ENCODE measurements at regions not wholly inside any gene's neighbourhood (a gene's known extent, or its start where the extent isn't known, plus 50 kb on each side); places are given as distances from the start of the nearest gene placed in this dataset.
"Not testable (repeated sequence)": the region's sequence is repeated elsewhere in the genome, so short reads cannot be mapped to it uniquely, and the experiment has no call there.

GRCh38 chr6:43898358-43899131 is 128.5 kb downstream of the VEGFA start:
- no peak for DNase-seq

- DNase-seq: no peak
Observed at GRCh38 chr6:43897571-43898302, 127.7 kb downstream of the VEGFA start.

DNA sequence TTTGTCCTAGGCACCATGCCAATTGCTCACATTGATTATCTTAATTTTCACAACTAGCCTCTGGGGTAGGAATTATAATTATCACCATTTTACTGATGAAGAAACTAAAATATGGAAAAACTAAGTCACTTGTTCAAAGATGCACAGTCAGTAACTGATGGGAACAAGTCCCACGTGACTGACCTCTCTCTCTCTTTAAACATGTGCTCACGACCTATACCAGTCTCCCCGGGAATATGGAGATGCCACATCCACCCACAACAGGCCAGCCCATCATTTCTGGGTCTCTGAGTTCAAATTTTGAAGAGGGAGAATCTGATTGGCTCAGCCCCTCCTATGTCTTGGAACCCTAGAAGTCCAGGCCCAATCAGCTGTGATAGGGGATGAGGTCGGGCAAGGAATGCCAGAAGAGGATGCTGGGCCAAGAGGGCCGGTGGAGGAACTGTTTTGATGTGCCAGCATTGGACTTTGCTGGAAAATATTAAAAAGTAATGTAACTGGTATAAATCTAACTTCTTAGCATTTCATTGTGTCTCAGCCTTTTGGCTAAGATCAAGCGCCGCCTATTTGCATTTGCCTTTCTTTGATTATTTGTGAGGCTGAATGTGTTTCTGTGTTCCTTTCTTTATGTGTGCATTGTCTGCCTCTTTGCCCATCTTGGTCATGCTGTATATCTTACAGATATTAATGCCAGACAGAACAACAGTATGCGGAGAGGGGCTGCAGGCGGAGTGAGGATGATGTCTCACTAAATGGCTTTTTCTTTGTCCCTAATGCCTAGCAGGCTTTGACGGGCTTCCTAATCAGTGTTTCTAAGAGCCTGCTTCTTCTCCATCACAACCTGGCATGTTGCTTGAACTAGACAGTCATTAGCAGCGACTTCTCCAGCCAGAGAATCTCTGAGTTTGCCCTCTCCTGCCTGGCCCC is 126.6 kb downstream of the VEGFA start:
- DNase-seq: no peak

GRCh38 chr6:43895656-43896328 is 125.8 kb downstream of the VEGFA start:
- no peak for DNase-seq

- no peak for DNase-seq
Observed at GRCh38 chr6:43893073-43893472, 123.1 kb downstream of the VEGFA start.

DNA sequence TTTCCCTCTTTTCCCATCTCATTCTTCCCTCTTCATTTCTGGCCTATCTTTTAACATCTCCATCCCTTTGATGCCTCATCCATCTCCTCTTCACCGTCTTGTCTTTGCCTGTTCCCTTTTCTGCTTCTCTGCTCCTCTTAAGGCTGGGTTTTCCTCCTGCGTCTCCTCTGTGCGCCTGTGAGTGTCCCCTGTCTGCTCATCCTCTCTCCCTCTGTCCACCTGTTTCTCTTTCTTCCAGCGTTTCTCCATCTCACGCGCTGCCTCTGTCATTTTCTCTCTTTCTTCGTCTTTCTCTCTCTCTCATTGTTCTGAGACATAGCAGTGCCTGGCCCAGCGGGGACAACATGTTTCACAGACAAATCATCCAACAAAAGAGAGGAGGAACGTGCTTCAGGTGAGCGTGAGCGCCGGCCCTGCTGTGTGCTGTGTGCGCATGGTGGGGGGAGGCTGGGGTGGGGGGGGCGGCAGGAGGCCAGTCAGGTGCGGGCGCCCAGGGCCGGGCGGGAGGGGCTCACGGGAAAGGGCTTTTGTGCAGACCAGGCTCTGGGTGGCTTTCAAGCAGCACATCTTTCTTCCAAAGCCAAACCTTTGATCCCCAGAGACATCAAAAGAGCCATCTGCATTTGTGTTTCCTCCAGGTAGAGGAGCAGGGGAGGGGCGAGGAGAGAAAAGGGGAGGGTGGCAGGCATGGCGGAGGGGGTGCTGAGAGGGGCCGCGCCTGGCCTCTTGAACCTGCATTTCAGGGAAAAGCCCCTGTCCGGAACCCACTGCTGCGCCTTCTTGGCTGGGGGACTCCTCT is 121.3 kb downstream of the VEGFA start:
- no peak for DNase-seq

DNA sequence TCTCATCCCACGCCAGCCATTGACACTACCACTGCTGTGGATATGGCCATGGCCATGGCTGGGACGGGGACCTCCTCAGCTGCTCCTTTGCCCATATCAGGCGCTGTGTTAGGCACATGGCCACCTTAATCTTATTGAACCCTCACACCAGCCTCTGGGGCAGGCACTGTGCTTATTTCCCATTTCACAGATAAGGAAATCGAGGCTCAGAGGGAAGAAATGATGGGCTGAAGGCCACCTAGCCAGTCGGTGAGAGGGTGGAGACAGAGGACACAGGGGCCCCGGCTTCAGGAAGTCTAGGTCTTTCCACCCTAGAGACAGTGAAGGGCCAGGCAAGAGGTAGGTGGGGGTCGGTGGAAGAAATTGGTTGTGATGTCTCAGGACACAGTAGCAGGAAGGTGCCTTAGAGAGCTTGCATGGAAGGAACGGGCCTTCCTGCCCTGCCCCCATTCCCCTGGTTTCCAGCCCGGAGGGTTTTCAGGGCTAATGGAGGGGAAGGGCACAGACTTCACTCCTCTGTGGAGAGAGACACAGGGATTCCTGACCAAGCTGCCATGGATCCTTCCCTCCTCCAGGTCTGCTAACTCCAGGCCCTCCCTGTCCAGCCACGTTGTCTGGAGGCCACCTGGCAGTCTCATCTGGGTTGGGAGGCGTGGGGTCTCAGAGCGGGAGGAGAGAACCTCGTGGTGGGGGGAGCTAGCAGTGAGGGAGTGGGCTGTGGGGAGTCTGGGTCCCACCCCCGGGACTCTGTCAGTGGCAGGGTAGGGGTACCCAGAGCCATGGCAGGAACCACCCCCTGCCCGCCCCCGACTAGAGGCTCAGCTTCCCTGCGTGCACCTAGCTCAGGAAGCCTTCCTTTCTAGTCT is 120.4 kb downstream of the VEGFA start:
- no peak for DNase-seq

DNA sequence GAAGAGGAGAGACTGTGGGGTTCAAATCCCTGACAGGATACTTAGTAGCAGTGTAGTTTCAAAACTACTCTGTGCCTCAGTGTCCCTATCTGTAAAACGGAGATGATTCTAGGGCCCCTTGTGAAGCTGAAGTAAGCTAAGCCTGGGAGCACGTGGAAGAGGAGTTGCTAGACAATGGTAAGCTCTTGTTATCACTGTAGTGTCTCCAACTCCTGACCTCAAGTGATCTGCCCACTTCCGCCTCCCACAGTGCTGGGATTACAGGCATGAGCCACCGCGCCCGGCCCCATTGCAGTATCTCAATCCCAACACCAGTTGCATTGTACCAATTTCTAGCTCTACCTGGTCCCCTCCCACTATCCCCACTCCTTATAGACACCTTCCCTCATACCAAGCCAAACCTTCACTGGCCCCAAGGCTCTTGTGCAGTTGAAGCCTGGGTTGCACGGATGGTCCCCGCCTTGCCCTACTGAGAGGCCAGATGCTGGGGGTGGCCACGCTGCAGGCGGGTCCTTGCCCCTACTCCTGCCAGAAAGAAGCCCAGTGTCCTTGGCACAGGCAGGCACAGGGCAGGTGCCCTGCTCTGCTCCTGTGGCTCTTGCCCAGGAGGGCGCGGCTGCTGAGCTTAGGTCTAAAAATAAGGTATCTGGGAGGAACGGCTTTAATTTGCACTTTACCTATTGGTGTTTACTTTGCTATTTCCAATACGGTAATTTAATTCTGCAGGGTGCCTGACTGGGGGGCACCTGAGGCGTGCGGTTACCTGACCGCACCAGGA is 118.1 kb downstream of the VEGFA start:
- DNase-seq: no peak

DNA sequence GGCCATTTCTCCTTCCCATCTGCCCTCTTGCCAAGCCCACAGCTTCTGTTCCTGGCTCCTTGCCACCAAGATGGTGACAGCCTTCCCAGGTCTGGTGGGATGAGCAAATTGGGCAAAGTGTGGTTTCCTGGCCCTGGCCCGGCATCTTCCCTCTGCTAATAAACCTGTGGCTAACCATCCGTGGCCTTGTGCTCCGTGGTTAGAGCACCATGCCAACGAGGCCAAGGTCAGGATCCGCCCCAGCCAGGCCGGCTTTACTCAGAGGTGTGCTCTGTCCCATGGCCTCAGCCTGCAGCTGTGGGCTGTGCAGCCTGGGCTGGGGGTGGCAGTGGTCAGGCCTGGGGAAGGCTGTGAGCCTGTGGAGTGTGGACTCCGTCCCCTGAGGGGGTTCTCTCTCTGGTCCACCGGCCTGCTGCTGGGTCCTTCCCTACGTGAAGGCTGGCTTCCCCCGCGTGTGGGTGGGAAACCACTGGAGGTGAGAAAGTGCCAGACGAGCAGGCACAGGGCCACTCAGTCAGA is 117.4 kb downstream of the VEGFA start:
- DNase-seq: peak in 1 of 2 experiments; percentile 10

DNA sequence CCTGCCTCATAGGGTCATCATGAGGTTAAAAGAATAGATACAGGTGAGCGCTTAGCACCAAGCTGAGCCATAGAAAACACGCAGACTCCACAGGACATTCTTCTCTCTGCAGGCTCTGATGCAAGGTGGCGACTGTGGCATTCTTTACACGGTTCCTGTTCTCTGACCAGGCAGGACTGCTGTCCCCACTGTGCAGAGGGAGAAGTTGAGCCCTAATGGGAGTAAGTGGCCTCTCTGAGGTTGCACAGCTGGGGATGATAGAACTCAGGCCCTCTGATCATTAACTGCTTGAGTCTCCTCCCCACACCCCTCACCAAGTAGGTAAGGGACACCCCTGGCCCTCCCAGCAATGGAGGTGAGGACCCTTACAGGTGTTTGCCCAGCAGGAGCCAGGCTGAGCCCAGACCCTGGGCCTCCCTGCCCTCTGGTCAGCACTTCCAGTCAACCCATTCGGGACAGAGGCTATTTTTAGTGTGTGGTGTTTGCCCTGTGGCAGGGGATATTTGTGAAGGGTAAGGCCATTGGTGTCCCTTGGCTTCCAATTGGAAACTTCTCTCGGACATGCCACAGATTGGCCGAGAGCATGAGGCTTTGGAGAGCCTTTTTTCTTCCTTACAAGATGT is 116.8 kb downstream of the VEGFA start:
- no peak for DNase-seq

DNA sequence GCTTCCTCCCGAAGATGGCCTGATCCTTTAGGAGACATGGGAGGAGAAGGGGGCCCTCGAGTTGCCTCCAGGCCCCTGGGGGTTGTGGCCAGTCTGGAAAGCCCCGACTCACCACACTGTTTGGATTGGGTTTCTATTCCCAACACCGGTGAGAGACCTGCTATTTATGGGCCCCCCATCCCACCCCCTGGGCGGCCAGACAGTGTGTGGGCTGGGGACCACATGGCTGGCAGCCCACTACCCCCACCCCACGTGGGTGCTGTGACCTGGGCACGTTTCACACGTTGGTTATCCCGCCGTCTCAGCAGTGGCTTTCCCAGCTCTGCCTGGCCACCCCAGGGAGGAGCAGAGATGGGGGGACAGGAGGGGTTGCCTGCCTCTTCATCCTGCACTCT is 116.1 kb downstream of the VEGFA start:
- no peak for DNase-seq

GRCh38 chr6:43885399-43886066 is 115.5 kb downstream of the VEGFA start:
- DNase-seq: no peak

DNA sequence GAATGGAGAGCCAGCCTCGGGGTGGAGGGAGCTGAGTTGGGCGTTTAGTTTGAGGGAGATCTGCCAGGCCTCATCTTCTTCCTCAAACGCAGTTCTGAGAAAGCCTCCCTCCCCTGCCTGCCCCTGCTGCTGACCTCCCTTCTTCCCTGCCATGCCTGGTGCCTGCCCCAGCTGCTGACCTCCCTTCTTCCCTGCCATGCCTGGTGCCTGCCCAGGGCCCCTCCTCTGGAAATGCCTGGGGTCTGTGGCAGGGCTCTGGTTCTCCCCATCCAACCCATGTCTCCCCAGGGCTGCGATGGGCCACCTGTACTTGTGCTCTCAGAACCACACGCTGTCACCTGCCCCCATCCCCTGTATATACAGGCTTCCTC is 114.6 kb downstream of the VEGFA start:
- DNase-seq: peak; percentile 46 to 57

GRCh38 chr6:43883847-43884651 is 114.0 kb downstream of the VEGFA start:
- DNase-seq: peak; percentile 28 to 50

- not testable (repeated sequence) for DNase-seq
Observed at GRCh38 chr6:43882690-43883448, 112.9 kb downstream of the VEGFA start.

GRCh38 chr6:43880236-43881137 is 110.5 kb downstream of the VEGFA start:
- DNase-seq: no peak

All from AML-193 (cell line).